ENCODE measurements at regions not wholly inside any gene's neighbourhood (a gene's known extent, or its start where the extent isn't known, plus 50 kb on each side); places are given as distances from the start of the nearest gene placed in this dataset.

- no peak for TF ChIP-seq CTCF (IDR thresholded peaks at IDR 0.05)
Measured at GRCh38 chr11:109994907-109995306, 98.3 kb upstream of the ZC3H12C start.

- TF ChIP-seq CTCF (IDR thresholded peaks at IDR 0.05), result no peak
Measured at GRCh38 chr11:109996060-109996459, 97.1 kb upstream of the ZC3H12C start.

GRCh38 chr11:109998921-109999320 is 94.3 kb upstream of the ZC3H12C start:
- no peak for TF ChIP-seq CTCF (IDR thresholded peaks at IDR 0.05)

GRCh38 chr11:110000031-110000502 is 93.1 kb upstream of the ZC3H12C start:
- TF ChIP-seq CTCF (IDR thresholded peaks at IDR 0.05), result no peak

GRCh38 chr11:110000850-110001249 is 92.3 kb upstream of the ZC3H12C start:
- TF ChIP-seq CTCF (IDR thresholded peaks at IDR 0.05), result no peak

- TF ChIP-seq CTCF (IDR thresholded peaks at IDR 0.05), result no peak
Measured at GRCh38 chr11:110003426-110003825, 89.8 kb upstream of the ZC3H12C start.

- no peak for TF ChIP-seq CTCF (IDR thresholded peaks at IDR 0.05)
Measured at GRCh38 chr11:110011595-110011994, 81.6 kb upstream of the ZC3H12C start.

GRCh38 chr11:110015695-110016094 is 77.5 kb upstream of the ZC3H12C start:
- TF ChIP-seq CTCF (IDR thresholded peaks at IDR 0.05), result no peak
